IPS-18a (cell line): ENCODE measurements at regions not wholly inside any gene's neighbourhood (a gene's known extent, or its start where the extent isn't known, plus 50 kb on each side); places are given as distances from the start of the nearest gene placed in this dataset.

Source experiments
- H3K27ac ChIP-seq: one replicate; pipeline ENCODE4 v1.5.1; 2013; ENCODE audit warnings: low read length
- H3K27me3 ChIP-seq: one replicate; pipeline ENCODE4 v1.6.1; 2013; ENCODE audit warnings: mild to moderate bottlenecking, low read length; ENCODE audit not compliant: control insufficient read depth, insufficient read depth
- H3K36me3 ChIP-seq: one replicate; pipeline ENCODE4 v1.6.1; 2013; ENCODE audit warnings: low read depth, low read length; ENCODE audit not compliant: control insufficient read depth
- H3K4me1 ChIP-seq: one replicate; pipeline ENCODE4 v1.6.1; 2013; ENCODE audit warnings: low read depth, low read length; ENCODE audit not compliant: control insufficient read depth
- H3K4me3 ChIP-seq: one replicate; pipeline ENCODE4 v1.5.1; 2013; ENCODE audit warnings: low read length
- H3K9ac ChIP-seq: one replicate; pipeline ENCODE4 v1.6.1; 2013; ENCODE audit warnings: mild to moderate bottlenecking, low read length, moderate library complexity
- H3K9me3 ChIP-seq: one replicate; pipeline ENCODE4 v1.6.1; 2013; ENCODE audit warnings: low read depth, low read length; ENCODE audit not compliant: control insufficient read depth

- no peak overlapping the region for H3K9ac ChIP-seq
- H3K9me3 ChIP-seq: no peaks in the 10 kb centered on the region
- H3K4me3 ChIP-seq: no peak overlapping the region
- H3K36me3 ChIP-seq: no peaks in the 10 kb centered on the region
- no peak overlapping the region for H3K27ac ChIP-seq
- no peaks in the 10 kb centered on the region for H3K27me3 ChIP-seq
- H3K4me1 ChIP-seq: peaks cover 7% of the 10 kb centered on the region
Measured at GRCh38 chr2:216774180-216774579, 78.8 kb upstream of the IGFBP5 start.

- Histone ChIP-seq H3K27me3 (no peaks in the 10 kb centered on the region), H3K4me1 (peaks cover 7% of the 10 kb centered on the region), H3K36me3 (no peaks in the 10 kb centered on the region), H3K4me3 (no peak overlapping the region), H3K9ac (no peak overlapping the region), H3K27ac (no peak overlapping the region), H3K9me3 (no peaks in the 10 kb centered on the region)
Measured at GRCh38 chr2:216773072-216773471, 77.7 kb upstream of the IGFBP5 start.

GRCh38 chr2:216770717-216771116 lies 75.4 kb upstream of the IGFBP5 start:
- H3K4me1 ChIP-seq: peaks cover 14% of the 10 kb centered on the region
- H3K9me3 ChIP-seq: no peaks in the 10 kb centered on the region
- H3K27me3 ChIP-seq: no peaks in the 10 kb centered on the region
- no peak overlapping the region for H3K4me3 ChIP-seq
- no peaks in the 10 kb centered on the region for H3K36me3 ChIP-seq
- H3K9ac ChIP-seq: no peak overlapping the region
- no peak overlapping the region for H3K27ac ChIP-seq

GRCh38 chr2:216770050-216770449 lies 74.7 kb upstream of the IGFBP5 start:
- Histone ChIP-seq H3K27ac (no peak overlapping the region), H3K9me3 (no peaks in the 10 kb centered on the region), H3K27me3 (no peaks in the 10 kb centered on the region), H3K4me3 (no peak overlapping the region), H3K4me1 (peaks cover 21% of the 10 kb centered on the region), H3K9ac (no peak overlapping the region), H3K36me3 (no peaks in the 10 kb centered on the region)

- H3K4me3 ChIP-seq: no peak overlapping the region
- H3K27me3 ChIP-seq: no peaks in the 10 kb centered on the region
- no peak overlapping the region for H3K27ac ChIP-seq
- H3K9me3 ChIP-seq: no peaks in the 10 kb centered on the region
- H3K4me1 ChIP-seq: peaks cover 25% of the 10 kb centered on the region
- no peaks in the 10 kb centered on the region for H3K36me3 ChIP-seq
- no peak overlapping the region for H3K9ac ChIP-seq
Measured at GRCh38 chr2:216769626-216770025, 74.3 kb upstream of the IGFBP5 start.

GRCh38 chr2:216768908-216769411 lies 73.6 kb upstream of the IGFBP5 start:
- H3K9ac ChIP-seq: no peak overlapping the region
- no peaks in the 10 kb centered on the region for H3K9me3 ChIP-seq
- H3K4me1 ChIP-seq: peaks cover 25% of the 10 kb centered on the region
- no peaks in the 10 kb centered on the region for H3K27me3 ChIP-seq
- no peak overlapping the region for H3K4me3 ChIP-seq
- no peaks in the 10 kb centered on the region for H3K36me3 ChIP-seq
- no peak overlapping the region for H3K27ac ChIP-seq

GRCh38 chr2:216765761-216766262 lies 70.5 kb upstream of the IGFBP5 start:
- Histone ChIP-seq H3K36me3 (no peaks in the 10 kb centered on the region), H3K9ac (peak overlapping the region; percentile 22), H3K27me3 (no peaks in the 10 kb centered on the region), H3K4me3 (peak overlapping the region; percentile 20), H3K9me3 (no peaks in the 10 kb centered on the region), H3K27ac (no peak overlapping the region), H3K4me1 (peaks cover 32% of the 10 kb centered on the region)

GRCh38 chr2:216763396-216763795 lies 68.0 kb upstream of the IGFBP5 start:
- H3K27me3 ChIP-seq: no peaks in the 10 kb centered on the region
- peaks cover 32% of the 10 kb centered on the region for H3K4me1 ChIP-seq
- H3K36me3 ChIP-seq: no peaks in the 10 kb centered on the region
- H3K9ac ChIP-seq: no peak overlapping the region
- no peaks in the 10 kb centered on the region for H3K9me3 ChIP-seq
- H3K4me3 ChIP-seq: no peak overlapping the region
- H3K27ac ChIP-seq: no peak overlapping the region

GRCh38 chr2:216761809-216762208 lies 66.5 kb upstream of the IGFBP5 start:
- Histone ChIP-seq H3K4me3 (no peak overlapping the region), H3K9me3 (no peaks in the 10 kb centered on the region), H3K36me3 (no peaks in the 10 kb centered on the region), H3K27me3 (no peaks in the 10 kb centered on the region), H3K27ac (no peak overlapping the region), H3K9ac (no peak overlapping the region), H3K4me1 (peaks cover 29% of the 10 kb centered on the region)

- Histone ChIP-seq H3K9me3 (no peaks in the 10 kb centered on the region), H3K4me1 (peaks cover 22% of the 10 kb centered on the region), H3K27ac (no peak overlapping the region), H3K27me3 (no peaks in the 10 kb centered on the region), H3K36me3 (no peaks in the 10 kb centered on the region), H3K9ac (no peak overlapping the region), H3K4me3 (no peak overlapping the region)
Measured at GRCh38 chr2:216761133-216761532, 65.8 kb upstream of the IGFBP5 start.

GRCh38 chr2:216758256-216759155 lies 63.2 kb upstream of the IGFBP5 start:
- Histone ChIP-seq H3K9ac (no peak overlapping the region), H3K27me3 (no peaks in the 10 kb centered on the region), H3K9me3 (no peaks in the 10 kb centered on the region), H3K4me3 (no peak overlapping the region), H3K4me1 (peaks cover 3% of the 10 kb centered on the region), H3K36me3 (no peaks in the 10 kb centered on the region), H3K27ac (no peak overlapping the region)

- H3K9me3 ChIP-seq: no peaks in the 10 kb centered on the region
Measured at GRCh38 chr2:216757532-216757931, 62.2 kb upstream of the IGFBP5 start.

More at GRCh38 chr2:216757532-216757931, 62.2 kb upstream of the IGFBP5 start:
- H3K4me3 ChIP-seq: no peak overlapping the region
- H3K27ac ChIP-seq: no peak overlapping the region
- no peaks in the 10 kb centered on the region for H3K4me1 ChIP-seq
- H3K9ac ChIP-seq: no peak overlapping the region
- no peaks in the 10 kb centered on the region for H3K36me3 ChIP-seq
- H3K27me3 ChIP-seq: no peaks in the 10 kb centered on the region
